HUES64 (cell line): ENCODE measurements at regions not wholly inside any gene's neighbourhood (a gene's known extent, or its start where the extent isn't known, plus 50 kb on each side); places are given as distances from the start of the nearest gene placed in this dataset.

Source experiments
- H3K27ac ChIP-seq: 2 replicates; pipeline ENCODE4 v1.7.0; 2013; ENCODE audit warnings: low read depth, low read length, inconsistent platforms
- H3K27me3 ChIP-seq: 2 replicates; pipeline ENCODE4 v1.6.1; 2013; ENCODE audit warnings: mild to moderate bottlenecking, low read length; ENCODE audit not compliant: insufficient read depth
- H3K36me3 ChIP-seq: 2 replicates; pipeline ENCODE4 v1.6.1; 2013; ENCODE audit warnings: mild to moderate bottlenecking, low read length; ENCODE audit not compliant: insufficient read depth
- H3K4me1 ChIP-seq: 2 replicates; pipeline ENCODE4 v1.6.1; 2013; ENCODE audit warnings: mild to moderate bottlenecking, low read length, moderate library complexity; ENCODE audit not compliant: insufficient read depth
- H3K4me3 ChIP-seq: 2 replicates; pipeline ENCODE4 v1.5.1; 2013; ENCODE audit warnings: mild to moderate bottlenecking, low read length, moderate library complexity
- H3K9ac ChIP-seq: 2 replicates; pipeline ENCODE4 v1.6.1; 2013; ENCODE audit warnings: mild to moderate bottlenecking, low read depth, low read length
- H3K9me3 ChIP-seq: 2 replicates; pipeline ENCODE4 v1.6.1; 2013; ENCODE audit warnings: low read depth, low read length; ENCODE audit not compliant: insufficient read depth
- WGBS: fragments of 150-250, 120-280 bp; methylation state at CpG from one replicate; pipeline ENCODE4 v1.1.7; 2013; ENCODE audit warnings: missing lambda C conversion rate; 5-methylcytosine and 5-hydroxymethylcytosine counted together

DNA sequence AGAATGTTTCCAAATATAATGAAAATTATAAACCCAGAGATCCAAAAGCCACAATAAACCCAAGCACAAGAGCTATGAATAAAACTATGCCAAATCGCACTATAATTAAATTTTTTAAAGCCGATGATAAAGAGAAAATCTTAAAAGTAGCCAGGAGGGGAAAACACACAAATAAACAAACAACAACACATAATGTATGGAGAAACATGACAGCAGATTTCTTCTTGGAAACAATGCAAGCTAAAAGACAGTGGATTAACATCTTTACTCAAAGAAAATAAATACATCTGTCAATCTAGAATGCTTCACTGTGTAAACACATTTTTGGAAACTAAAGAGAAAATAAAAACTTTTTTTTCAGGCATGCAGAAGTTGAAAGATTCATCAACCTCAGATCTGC lies 53.0 kb upstream of the SMOX start:
- Histone ChIP-seq H3K9ac (no peak overlapping the region), H3K36me3 (no peaks in the 10 kb centered on the region), H3K9me3 (peaks cover 11% of the 10 kb centered on the region; the same call in 1 of the 2 replicates), H3K4me1 (no peaks in the 10 kb centered on the region), H3K27me3 (no peaks in the 10 kb centered on the region), H3K27ac (no peak overlapping the region), H3K4me3 (no peak overlapping the region)
- 100% methylated on average over 1 of the region's 2 CpGs for WGBS

DNA sequence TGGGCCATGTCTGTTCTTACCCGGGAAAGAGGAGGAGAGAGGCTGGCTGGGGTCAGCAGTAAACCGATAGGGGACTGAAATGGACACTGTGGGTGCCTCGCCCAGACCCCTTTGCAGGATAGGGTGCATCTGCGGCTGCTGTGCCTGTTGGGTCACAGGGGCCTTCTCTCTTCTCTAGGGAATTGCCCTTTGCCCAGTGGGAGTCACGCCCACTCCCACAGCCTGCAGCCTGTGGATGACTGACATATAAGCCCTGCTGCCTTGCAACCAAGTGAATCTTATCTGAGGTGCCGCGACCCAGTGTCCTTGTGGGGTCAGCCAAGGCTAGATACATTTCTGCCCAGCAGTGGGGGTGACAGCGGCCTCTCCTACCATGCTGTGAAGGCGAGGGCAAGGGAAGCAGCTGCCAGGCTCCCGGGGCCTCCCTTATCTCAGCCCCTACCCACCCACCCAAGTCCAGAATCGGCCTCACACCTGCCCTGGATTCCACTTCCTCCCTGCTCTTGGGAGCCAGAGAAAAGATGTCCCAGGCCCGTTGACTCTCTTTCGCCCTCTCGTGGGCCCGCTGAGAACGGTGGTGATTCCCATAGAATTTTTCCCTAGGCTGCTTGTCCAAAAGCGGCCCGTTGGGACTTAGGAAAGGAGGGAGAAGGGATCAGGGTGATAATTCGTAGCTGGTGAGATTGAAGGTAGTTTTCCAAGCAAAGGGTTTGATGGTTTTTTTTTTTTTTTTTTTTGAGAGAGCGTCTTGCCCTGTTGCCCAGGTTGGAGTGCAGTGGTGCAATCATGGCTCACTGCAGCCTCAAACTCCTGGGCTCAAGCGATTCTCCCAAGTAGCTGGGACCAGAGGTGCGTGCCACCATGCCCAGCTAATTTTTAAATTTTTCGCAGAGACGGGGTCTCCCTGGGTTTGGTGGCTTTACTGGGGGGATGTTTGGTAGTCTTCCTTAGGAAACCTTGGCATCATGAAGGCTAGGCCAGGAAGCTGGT lies 56.8 kb upstream of the SMOX start:
- WGBS = 56% methylated on average over 24 of the region's 24 CpGs
- Histone ChIP-seq H3K4me3 (no peak overlapping the region), H3K9me3 (peaks cover 11% of the 10 kb centered on the region; the same call in 1 of the 2 replicates), H3K9ac (no peak overlapping the region), H3K36me3 (no peaks in the 10 kb centered on the region), H3K4me1 (no peaks in the 10 kb centered on the region), H3K27me3 (no peaks in the 10 kb centered on the region), H3K27ac (no peak overlapping the region)

DNA sequence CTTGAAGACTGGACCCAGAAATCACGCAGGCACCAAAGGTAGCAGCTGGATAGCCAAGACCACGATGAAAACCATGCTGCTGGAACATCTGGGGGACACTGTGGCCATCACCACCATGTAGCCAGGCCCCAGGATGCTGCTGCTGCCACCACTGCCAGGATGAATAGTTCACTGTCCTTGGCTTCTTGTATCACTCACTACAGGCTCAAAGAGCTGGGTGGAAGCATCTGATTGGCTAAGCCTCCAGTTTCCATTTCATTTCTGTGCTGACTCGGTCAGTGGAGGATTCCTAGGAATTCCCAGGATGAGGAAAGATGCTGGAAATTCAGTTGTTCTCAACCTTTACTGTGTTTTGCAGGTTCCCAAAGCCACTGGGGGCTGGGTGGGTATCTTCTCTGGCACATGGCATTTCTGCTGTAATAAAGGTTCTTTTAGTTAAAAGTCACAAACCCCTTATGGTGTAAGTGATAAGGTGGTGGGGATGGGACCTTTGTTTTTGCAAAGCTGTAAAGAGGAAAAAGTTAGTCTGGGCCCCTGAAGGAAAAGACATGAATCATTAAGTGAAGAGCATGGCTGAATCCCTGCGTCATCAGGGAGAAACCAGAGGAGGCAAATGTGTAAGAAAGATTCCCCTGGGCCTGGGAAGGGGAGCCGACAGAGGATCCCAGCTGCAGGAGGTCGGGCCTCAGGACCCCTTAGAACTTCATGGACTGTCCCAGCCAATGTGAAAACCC lies 57.7 kb upstream of the SMOX start:
- Histone ChIP-seq H3K4me1 (no peaks in the 10 kb centered on the region), H3K27me3 (peaks cover 6% of the 10 kb centered on the region), H3K9ac (no peak overlapping the region), H3K36me3 (no peaks in the 10 kb centered on the region), H3K27ac (no peak overlapping the region), H3K4me3 (no peak overlapping the region), H3K9me3 (peaks cover 11% of the 10 kb centered on the region; the same call in 1 of the 2 replicates)
- WGBS = 85% methylated on average over 6 of the region's 6 CpGs

DNA sequence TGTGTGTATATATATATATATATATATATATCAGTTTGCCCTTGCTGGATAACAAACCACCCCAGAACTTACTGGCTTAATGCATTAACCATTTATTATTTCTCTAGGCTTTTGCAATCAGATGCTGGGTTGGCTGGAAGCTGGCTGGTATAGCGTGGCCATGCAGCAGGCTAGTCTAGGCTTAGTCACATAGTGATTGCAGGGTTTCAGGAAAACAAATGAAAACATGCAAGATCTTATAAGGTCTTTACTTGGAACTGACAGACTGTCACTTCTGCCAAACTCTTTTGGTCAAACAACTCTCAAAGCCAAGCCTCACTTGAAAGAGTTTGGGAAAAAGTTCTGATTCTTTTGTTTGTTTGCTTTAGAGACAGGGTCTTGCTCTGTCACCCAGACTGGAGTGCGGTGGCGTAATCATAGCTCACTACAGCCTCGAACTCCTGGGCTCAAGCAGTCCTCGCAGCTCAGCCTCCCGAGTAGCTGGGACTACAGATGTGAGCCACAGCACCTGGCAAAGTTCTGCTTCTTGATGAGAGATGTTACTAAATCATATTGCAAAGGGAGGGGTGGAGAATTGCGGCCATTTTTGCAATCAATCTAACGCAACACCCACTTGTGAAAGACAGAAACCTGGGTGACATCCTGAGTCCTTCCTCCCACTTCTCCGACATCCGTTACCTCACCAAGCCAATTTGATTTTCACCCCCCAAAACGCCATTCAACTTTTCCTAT lies 58.7 kb upstream of the SMOX start:
- H3K9ac ChIP-seq = no peak overlapping the region
- 0 out of 2 replicates have a peak, but pooled peaks cover 2% of the 10 kb centered on the region for H3K9me3 ChIP-seq
- no peak overlapping the region for H3K4me3 ChIP-seq
- peaks cover 7% of the 10 kb centered on the region for H3K27me3 ChIP-seq
- WGBS = 95% methylated on average over 11 of the region's 11 CpGs
- H3K27ac ChIP-seq = no peak overlapping the region
- no peaks in the 10 kb centered on the region for H3K36me3 ChIP-seq
- H3K4me1 ChIP-seq = peaks cover 2% of the 10 kb centered on the region; the same call in 1 of the 2 replicates

GRCh38 chr20:4088766-4089165 lies 59.9 kb upstream of the SMOX start:
- Histone ChIP-seq H3K27ac (no peak overlapping the region), H3K36me3 (no peaks in the 10 kb centered on the region), H3K4me3 (no peak overlapping the region), H3K4me1 (peaks cover 4% of the 10 kb centered on the region; the same call in 1 of the 2 replicates), H3K27me3 (peaks cover 7% of the 10 kb centered on the region), H3K9ac (no peak overlapping the region), H3K9me3 (no peaks in the 10 kb centered on the region)
- WGBS = 91% methylated on average over 4 of the region's 4 CpGs

GRCh38 chr20:4087923-4088322 lies 60.7 kb upstream of the SMOX start:
- H3K36me3 ChIP-seq = no peaks in the 10 kb centered on the region
- H3K9me3 ChIP-seq = no peaks in the 10 kb centered on the region
- peaks cover 11% of the 10 kb centered on the region; the same call in 1 of the 2 replicates for H3K4me1 ChIP-seq
- WGBS = 91% methylated on average over 3 of the region's 4 CpGs
- H3K4me3 ChIP-seq = no peak overlapping the region
- peaks cover 7% of the 10 kb centered on the region for H3K27me3 ChIP-seq
- H3K27ac ChIP-seq = no peak overlapping the region
- H3K9ac ChIP-seq = no peak overlapping the region

DNA sequence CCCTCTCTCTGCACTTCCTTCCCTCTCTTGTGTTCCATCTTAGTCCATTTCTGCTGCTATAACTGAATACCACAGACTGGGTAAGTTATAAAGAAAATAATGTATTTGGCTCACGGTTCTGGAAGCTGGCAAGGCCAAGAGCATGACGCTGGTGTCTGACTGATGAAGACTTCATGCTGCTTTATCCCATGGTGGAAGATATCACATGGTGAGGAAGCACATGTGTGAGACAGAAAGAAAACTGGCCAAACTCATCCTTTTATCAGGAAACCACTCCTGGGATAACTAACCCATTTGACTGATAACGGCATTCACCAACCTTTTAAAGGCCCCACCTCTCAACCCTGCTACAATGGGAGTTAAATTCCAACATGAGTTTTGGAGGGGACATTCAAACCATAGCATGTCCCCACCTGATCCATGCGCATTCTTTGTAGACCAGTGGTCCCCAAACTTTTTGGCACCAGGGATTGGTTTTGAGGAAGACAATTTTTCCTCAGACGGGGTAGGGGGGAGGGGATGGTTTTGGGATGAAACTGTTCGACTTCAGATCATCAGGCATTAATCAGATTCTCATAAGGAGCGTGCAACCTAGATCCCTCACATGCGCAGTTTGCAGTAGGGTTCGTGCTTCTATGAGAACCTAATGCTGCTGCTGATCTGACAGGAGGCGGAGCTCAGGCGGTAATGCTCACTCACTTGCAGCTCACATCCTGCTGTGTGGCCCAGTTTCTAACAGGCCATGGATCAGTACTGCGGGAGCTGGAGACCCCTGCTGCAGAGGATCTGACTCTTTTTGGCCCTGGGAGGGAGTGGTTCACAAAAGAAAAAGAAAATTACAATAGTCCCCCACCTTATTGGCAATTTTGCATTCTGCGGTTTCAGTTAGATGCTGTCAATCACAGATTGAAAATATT lies 61.6 kb upstream of the SMOX start:
- WGBS = 78% methylated on average over 13 of the region's 13 CpGs
- peaks cover 7% of the 10 kb centered on the region for H3K27me3 ChIP-seq

DNA sequence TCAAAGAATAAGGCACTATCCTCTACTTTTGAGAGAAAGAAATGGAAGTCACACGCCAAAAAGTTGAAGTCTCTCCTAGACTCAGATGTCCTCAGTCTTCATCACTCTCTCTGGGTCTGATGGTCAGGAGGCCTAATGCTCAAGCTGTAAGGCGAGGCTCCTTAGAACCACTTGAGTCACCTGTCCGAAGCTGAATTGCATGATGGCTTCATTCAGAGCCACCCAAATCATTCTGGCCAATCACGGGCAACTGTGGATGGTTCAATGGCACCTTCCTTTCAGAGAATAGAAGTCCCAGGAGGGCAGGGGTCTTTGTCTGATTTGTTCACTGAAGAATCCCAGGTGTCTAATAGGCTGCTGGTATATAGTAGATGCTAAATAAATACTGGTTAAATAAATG lies 63.9 kb upstream of the SMOX start:
- Histone ChIP-seq H3K27ac (no peak overlapping the region), H3K36me3 (no peaks in the 10 kb centered on the region), H3K4me1 (peaks cover 17% of the 10 kb centered on the region; the same call in 1 of the 2 replicates), H3K27me3 (peaks cover 7% of the 10 kb centered on the region), H3K9ac (no peak overlapping the region), H3K4me3 (no peak overlapping the region), H3K9me3 (no peaks in the 10 kb centered on the region)
- 93% methylated on average over 4 of the region's 4 CpGs for WGBS

More for the DNA sequence above, 61.6 kb upstream of the SMOX start:
- Histone ChIP-seq H3K4me3 (no peak overlapping the region), H3K9ac (no peak overlapping the region), H3K27ac (no peak overlapping the region), H3K4me1 (peaks cover 17% of the 10 kb centered on the region; the same call in 1 of the 2 replicates), H3K36me3 (no peaks in the 10 kb centered on the region), H3K9me3 (no peaks in the 10 kb centered on the region)

GRCh38 chr20:4084096-4084495 lies 64.5 kb upstream of the SMOX start:
- no peak overlapping the region for H3K9ac ChIP-seq
- H3K4me3 ChIP-seq = no peak overlapping the region
- H3K27me3 ChIP-seq = peaks cover 7% of the 10 kb centered on the region
- no peaks in the 10 kb centered on the region for H3K9me3 ChIP-seq
- H3K36me3 ChIP-seq = no peaks in the 10 kb centered on the region
- 96% methylated on average over 1 of the region's 1 CpG for WGBS
- no peak overlapping the region for H3K27ac ChIP-seq
- peaks cover 17% of the 10 kb centered on the region; the same call in 1 of the 2 replicates for H3K4me1 ChIP-seq
